GM12891 (cell line): ENCODE measurements at regions not wholly inside any gene's neighbourhood (a gene's known extent, or its start where the extent isn't known, plus 50 kb on each side); places are given as distances from the start of the nearest gene placed in this dataset.

Experiments
- POLR2A ChIP-seq: IDR thresholded peaks from 2 replicates; pipeline ENCODE4 v1.6.1; 2011; ENCODE audit warnings: low read depth, low read length, control low read depth
- TAF1 ChIP-seq: IDR thresholded peaks from 2 replicates; pipeline ENCODE4 v1.6.1; 2011; ENCODE audit warnings: low read depth, low read length, control low read depth

DNA sequence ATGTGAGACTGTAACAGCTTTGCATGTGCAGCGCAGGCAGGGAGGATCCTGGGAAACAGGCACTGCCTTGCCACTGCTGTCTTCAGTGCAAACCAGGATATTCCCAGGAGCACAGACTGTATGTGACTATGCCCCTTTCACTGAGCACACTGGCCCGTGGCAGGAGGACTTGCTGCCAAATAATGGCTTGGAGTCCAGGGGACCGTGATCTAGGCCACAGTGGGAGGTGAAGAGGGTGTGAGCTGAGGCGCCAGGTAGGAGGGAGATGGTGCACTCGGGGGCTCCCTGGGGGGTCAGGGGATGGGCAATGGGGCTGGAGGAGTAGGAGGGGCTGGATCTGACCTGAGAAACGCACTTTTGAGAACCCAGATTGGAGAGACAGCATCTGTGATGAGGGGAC is 193.4 kb upstream of the ZNF32 start:
- TF ChIP-seq POLR2A (no peak), TAF1 (no peak)
